Neural progenitor cell (in vitro differentiated cells): ENCODE measurements at regions not wholly inside any gene's neighbourhood (a gene's known extent, or its start where the extent isn't known, plus 50 kb on each side); places are given as distances from the start of the nearest gene placed in this dataset.

ENCODE experiments used
- EZH2 ChIP-seq: fragments of 200-600 bp; sonication (generic); IDR thresholded peaks from 2 replicates; pipeline ENCODE4 v1.6.1; 2017; ENCODE audit warnings: antibody characterized with exemption, mild to moderate bottlenecking, moderate library complexity
- TF ChIP-seq, protein P1 (sequence below): fragments of 200-600 bp; sonication (generic); IDR thresholded peaks from 2 replicates; pipeline ENCODE4 v1.5.1; 2017; ENCODE audit warnings: antibody characterized with exemption, mild to moderate bottlenecking

DNA sequence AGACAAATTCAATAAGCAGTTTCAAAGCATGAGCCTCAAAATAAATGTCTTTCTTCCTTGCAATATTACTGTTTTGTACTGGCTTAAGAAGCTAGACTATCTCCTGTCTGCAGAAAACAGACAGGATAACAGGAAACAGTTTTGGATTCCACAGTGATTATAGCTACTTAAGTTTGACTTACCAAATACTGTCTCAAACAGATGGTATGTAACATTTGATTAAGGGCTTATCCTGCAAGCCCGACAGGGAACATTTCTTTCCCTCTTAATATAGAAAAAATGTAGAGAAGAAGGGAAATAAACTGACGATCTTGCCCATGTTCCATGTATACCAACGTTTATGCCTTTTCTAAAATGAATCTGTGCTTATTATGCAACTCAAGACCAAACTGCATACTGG is 179.9 kb upstream of the EEA1 start:
- TF ChIP-seq, protein P1, sequence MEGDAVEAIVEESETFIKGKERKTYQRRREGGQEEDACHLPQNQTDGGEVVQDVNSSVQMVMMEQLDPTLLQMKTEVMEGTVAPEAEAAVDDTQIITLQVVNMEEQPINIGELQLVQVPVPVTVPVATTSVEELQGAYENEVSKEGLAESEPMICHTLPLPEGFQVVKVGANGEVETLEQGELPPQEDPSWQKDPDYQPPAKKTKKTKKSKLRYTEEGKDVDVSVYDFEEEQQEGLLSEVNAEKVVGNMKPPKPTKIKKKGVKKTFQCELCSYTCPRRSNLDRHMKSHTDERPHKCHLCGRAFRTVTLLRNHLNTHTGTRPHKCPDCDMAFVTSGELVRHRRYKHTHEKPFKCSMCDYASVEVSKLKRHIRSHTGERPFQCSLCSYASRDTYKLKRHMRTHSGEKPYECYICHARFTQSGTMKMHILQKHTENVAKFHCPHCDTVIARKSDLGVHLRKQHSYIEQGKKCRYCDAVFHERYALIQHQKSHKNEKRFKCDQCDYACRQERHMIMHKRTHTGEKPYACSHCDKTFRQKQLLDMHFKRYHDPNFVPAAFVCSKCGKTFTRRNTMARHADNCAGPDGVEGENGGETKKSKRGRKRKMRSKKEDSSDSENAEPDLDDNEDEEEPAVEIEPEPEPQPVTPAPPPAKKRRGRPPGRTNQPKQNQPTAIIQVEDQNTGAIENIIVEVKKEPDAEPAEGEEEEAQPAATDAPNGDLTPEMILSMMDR = no peak
- TF ChIP-seq EZH2 = no peak
